Tibial artery (tissue), 4 donors: ENCODE measurements at regions not wholly inside any gene's neighbourhood (a gene's known extent, or its start where the extent isn't known, plus 50 kb on each side); places are given as distances from the start of the nearest gene placed in this dataset.

Source experiments
- DNase-seq, 2 donors: peaks; one replicate each; pipeline ENCODE4 v3.0.0-alpha.2; 2019
- H3K27ac ChIP-seq, 2 donors: fragments of 200-600 bp; sonication (generic) in 1 of 2; 1 replicate in 1 of 2; 2 replicates in 1 of 2; pipeline ENCODE4 v1.5.1; 2018 to 2019; ENCODE audit warnings: mild to moderate bottlenecking in 1 of 2
- H3K27me3 ChIP-seq, 2 donors: fragments of 200-600 bp; sonication (generic) in 1 of 2; one replicate each; pipeline versions ENCODE4 v1.5.1 to v1.6.0; 2016 to 2019
- H3K36me3 ChIP-seq, 3 donors: fragments of 200-600 bp; sonication (generic) in 2 of 3; one replicate each; pipeline ENCODE4 v1.5.1; 2016 to 2019; ENCODE audit warnings: mild to moderate bottlenecking in 2 of 3
- H3K4me1 ChIP-seq, 4 donors: fragments of 200-600 bp; sonication (generic) in 2 of 4; 1 replicate in 3 of 4; 2 replicates in 1 of 4; pipeline ENCODE4 v1.5.1; 2016 to 2019
- H3K4me3 ChIP-seq, 2 donors: fragments of 200-600 bp; sonication (generic) in 1 of 2; 1 replicate in 1 of 2; 2 replicates in 1 of 2; pipeline ENCODE4 v1.5.1; 2018 to 2019; ENCODE audit warnings: mild to moderate bottlenecking in 2 of 2
- H3K9me3 ChIP-seq, 3 donors: fragments of 200-600 bp; sonication (generic) in 1 of 3; one replicate each; pipeline ENCODE4 v1.5.1; 2016 to 2019
- CTCF ChIP-seq, 2 experiments: fragments of 200-600 bp in 1 of 2; fragments of 450-650 bp in 1 of 2; IDR thresholded peaks; one replicate each; pipeline ENCODE4 v1.5.1; 2017 to 2019; ENCODE audit warnings: antibody characterized with exemption in 2 of 2, mild to moderate bottlenecking in 1 of 2, moderate library complexity in 1 of 2
- intact Hi-C: fragments of 100-400 bp; cut with DNase I; formaldehyde crosslinking; loops from one replicate; pipeline ENCODE4 v1.15.0; 2023; ENCODE audit warnings: low total_unique reads

DNA sequence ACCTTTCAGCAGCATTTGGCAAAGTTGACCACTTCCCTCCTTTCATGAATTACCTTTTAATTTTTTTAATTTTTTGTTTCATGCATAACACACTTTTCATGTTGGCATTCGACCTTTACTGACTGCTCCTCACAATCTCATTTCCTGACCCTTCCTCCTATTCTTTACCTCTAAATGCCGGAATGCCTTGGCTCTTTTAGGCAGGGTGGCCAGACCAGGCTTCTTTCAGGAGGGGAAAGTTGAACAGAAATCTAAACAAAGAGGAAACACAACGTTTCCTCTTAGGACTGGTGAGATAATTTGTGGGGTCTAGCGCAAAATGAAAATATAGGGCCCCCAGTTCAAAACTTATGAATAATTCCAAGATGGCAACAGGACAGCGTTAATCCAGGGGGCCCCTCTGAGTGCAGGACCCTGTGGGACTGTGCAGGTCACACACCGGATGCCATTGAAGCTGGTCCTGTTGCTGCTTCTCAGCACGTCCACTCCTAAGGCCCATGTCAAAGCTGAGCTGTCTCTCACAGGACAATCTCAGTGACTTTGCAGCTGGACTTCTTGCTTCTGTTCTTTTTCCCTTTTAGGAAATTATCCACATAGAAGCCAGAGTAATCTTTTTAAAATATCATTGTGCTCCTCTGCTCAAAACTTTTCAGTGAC, 313.8 kb downstream of the HDGFL1 start:
- intact Hi-C loops, result no loop called here
- Histone ChIP-seq H3K4me1 (peaks cover 0 to 36% (median 11%) of the 10 kb centered on the region in 4 donors), H3K4me3 (no peak overlapping the region), H3K27me3 (no peaks in the 10 kb centered on the region), H3K27ac (peak overlapping the region in 1 of 2 donors; percentile 26), H3K36me3 (no peaks in the 10 kb centered on the region), H3K9me3 (no peaks in the 10 kb centered on the region)
- TF ChIP-seq CTCF (IDR thresholded peaks at IDR 0.05), result no peak
- DNase-seq, result no peak

DNA sequence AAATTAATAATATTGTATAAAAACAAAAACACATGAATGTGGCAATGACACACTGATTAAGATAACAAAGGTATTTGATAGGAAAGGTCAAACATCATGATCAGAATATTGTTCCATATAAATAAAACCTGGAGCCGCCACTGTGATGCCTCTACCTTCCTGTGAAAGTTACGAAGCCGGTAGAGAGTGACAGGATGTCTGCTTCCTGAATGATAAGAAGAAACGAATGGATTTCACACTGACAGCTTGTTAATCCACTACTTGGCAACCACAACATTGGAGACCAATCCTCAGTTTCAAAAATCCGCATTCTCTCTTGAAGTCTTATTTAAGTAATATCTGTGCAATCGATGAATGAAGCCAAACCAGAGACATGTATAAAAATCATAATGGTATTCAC, 315.1 kb downstream of the HDGFL1 start:
- Histone ChIP-seq H3K36me3 (no peaks in the 10 kb centered on the region), H3K27ac (no peak overlapping the region), H3K9me3 (no peaks in the 10 kb centered on the region), H3K4me1 (peaks cover 0 to 32% (median 10%) of the 10 kb centered on the region in 4 donors), H3K4me3 (no peak overlapping the region), H3K27me3 (no peaks in the 10 kb centered on the region)
- intact Hi-C loops, result no loop called here
- DNase-seq, result no peak
- TF ChIP-seq CTCF (IDR thresholded peaks at IDR 0.05), result no peak

- no peak overlapping the region for H3K4me3 ChIP-seq
- H3K36me3 ChIP-seq, result no peaks in the 10 kb centered on the region
- intact Hi-C loops, result no loop called here
- H3K27ac ChIP-seq, result no peak overlapping the region
- no peaks in the 10 kb centered on the region for H3K27me3 ChIP-seq
- peaks cover 0 to 20% (median 0%) of the 10 kb centered on the region in 4 donors for H3K4me1 ChIP-seq
- no peak for TF ChIP-seq CTCF (IDR thresholded peaks at IDR 0.05)
- no peak for DNase-seq
- H3K9me3 ChIP-seq, result no peaks in the 10 kb centered on the region
Measured at GRCh38 chr6:22886650-22887581, 317.6 kb downstream of the HDGFL1 start.

DNA sequence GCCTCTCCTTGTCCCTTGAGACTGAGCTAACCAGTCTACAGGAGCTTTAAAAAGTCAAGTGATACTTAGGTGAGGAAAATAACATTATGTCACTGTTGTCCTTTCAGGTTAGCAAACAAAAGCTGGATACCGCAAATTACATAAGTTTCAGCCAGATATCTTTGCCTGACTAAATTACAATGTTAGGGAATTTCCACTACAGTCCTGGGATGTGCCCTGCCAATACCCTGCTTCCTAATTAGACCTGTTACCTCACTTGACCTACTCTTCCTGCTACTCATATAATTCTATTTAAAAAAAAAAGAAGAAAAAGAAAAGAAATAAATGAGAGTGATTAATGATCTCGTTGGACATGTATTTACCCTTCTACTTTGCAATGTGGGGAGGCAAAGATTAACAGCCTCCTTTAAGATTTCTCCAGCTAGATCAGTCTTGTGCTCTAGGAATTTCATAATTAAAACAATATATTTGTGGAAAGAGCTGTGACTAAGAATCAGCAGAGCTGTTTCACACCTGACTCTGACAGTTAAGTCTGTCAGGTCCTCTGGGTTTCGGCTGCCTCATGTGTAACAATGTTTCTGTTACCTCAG, 318.9 kb downstream of the HDGFL1 start:
- no peak for TF ChIP-seq CTCF (IDR thresholded peaks at IDR 0.05)
- Histone ChIP-seq H3K9me3 (no peaks in the 10 kb centered on the region), H3K27ac (no peak overlapping the region), H3K36me3 (no peaks in the 10 kb centered on the region), H3K4me3 (no peak overlapping the region), H3K4me1 (peaks cover 0 to 18% (median 5%) of the 10 kb centered on the region in 4 donors), H3K27me3 (no peaks in the 10 kb centered on the region)
- no peak for DNase-seq
- intact Hi-C loops, result no loop called here

- H3K9me3 ChIP-seq, result no peaks in the 10 kb centered on the region
- H3K27me3 ChIP-seq, result no peaks in the 10 kb centered on the region
- H3K4me3 ChIP-seq, result no peak overlapping the region
- H3K36me3 ChIP-seq, result no peaks in the 10 kb centered on the region
- TF ChIP-seq CTCF (IDR thresholded peaks at IDR 0.05), result no peak
- DNase-seq, result no peak
- peak overlapping the region; percentile 72 to 73 for H3K27ac ChIP-seq
- H3K4me1 ChIP-seq, result peaks cover 0 to 14% (median 5%) of the 10 kb centered on the region in 4 donors
- intact Hi-C loops, result no loop called here
Measured at GRCh38 chr6:22891934-22892333, 322.6 kb downstream of the HDGFL1 start.
